ENCODE measurements at regions not wholly inside any gene's neighbourhood (a gene's known extent, or its start where the extent isn't known, plus 50 kb on each side); places are given as distances from the start of the nearest gene placed in this dataset.

- TF ChIP-seq SMC3 (IDR thresholded peaks at IDR 0.05; ENCODE audit: low read length) (no peak), HNRNPLL (IDR thresholded peaks at IDR 0.05; ENCODE audit: low read depth, low read length, poor library complexity, severe bottlenecking) (no peak), SMAD3 (CRISPR knock-in tag; IDR thresholded peaks at IDR 0.05) (no peak), SRY (CRISPR knock-in tag; IDR thresholded peaks at IDR 0.05) (no peak), ZNF652 (CRISPR knock-in tag; IDR thresholded peaks at IDR 0.05; ENCODE audit: borderline replicate concordance, low read depth) (no peak), ZNF274 (CRISPR knock-in tag; IDR thresholded peaks at IDR 0.05) (no peak)
Measured at GRCh38 chr13:43963726-43964125, 84.0 kb downstream of the LACC1 start.
